DMS53 treated with DMSO at 0.1 percent for 48 hours (cell line): ENCODE measurements at regions not wholly inside any gene's neighbourhood (a gene's known extent, or its start where the extent isn't known, plus 50 kb on each side); places are given as distances from the start of the nearest gene placed in this dataset.
"Not testable (repeated sequence)": the region's sequence is repeated elsewhere in the genome, so short reads cannot be mapped to it uniquely, and the experiment has no call there.

ENCODE experiments used
- DNase-seq: peaks from one replicate; lab custom pipeline; 2025; ENCODE audit not compliant: unreplicated experiment; lab: John Stamatoyannopoulos, UW

DNA sequence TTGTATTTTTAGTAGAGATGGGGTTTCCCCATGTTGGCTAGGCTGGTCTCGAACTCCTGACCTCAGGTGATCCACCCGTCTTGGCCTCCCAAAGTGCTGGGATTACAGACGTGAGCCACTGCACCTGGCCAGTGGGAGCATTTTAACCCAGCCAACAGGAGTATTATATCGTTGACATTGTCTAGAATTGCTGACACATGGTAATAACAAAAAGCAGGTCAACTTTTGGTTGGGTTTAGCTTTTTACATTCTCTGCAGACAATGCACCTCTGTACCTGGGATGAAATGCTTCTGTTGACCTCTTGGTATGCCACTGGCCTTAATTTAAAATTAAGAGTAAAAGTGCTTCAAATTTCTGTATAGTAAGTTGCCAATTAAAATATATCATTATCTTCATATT is 245.6 kb downstream of the TTC6 start:
- not testable (repeated sequence) for DNase-seq

DNA sequence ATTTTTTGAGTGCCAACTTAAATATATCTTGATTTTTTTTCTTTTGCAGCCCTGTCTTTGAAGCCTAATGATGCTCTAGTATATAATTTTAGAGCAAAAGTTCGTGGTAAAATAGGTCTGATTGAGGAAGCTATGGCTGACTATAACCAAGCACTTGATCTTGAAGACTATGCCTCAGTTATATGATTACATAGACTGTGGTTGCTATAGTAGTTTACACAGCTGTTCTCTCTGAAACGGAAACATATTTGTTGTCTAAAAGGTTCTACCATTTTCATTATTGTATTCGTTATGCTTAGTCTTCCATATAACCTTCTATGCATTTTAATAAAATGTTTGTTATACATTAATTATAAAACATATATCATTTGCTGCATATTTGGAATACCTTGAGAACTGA is 246.7 kb downstream of the TTC6 start:
- DNase-seq, result peak; percentile 13

DNA sequence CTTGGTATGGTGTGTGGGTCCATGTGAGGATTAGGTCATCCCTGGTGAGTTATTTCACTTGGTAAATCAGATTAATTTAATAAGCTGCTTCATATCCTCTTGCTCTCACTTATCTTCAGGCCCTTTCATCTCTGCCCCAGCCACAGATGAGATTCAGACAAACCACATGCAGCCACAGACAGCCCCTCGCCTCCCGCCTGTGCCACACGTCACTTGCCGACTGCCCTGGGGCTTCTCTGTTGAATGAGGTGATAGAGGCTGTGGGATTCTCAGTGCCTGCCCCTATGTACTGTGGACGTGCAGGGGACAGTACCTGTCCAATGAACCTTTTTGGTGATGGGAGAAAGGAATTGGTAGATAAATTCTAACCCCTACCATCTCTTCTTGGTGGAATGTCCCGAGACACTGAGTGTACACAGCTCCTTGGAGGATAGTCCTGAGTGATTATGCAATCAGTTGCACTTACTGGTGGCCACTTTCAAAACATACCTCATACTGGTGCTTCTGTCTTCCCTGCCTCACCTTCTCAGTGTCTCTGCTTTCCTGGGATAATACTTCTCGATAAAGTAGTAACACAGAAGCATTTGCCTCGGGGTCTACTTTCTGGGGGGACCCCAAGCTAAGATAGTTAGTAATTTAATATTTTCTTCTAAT is 248.7 kb downstream of the TTC6 start:
- no peak for DNase-seq

DNA sequence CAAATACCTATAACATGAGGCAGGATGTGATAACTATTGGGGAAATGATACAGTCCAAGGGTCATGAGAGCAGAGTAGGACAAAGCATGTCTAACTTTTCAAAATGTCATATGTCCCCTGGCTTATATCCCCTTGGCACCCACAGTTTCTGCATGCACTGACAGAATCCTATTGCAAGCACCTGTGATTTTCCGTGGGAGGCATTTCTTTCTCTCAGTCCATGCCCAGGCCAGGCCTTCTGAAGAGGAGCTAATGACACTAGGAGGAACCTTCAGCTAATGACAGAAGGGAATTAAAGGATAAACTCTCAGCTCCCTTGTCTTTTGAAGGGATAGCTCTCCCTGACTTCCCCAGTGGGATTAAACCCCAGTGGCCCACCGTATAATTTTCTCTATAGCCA is 249.2 kb downstream of the TTC6 start:
- no peak for DNase-seq

DNA sequence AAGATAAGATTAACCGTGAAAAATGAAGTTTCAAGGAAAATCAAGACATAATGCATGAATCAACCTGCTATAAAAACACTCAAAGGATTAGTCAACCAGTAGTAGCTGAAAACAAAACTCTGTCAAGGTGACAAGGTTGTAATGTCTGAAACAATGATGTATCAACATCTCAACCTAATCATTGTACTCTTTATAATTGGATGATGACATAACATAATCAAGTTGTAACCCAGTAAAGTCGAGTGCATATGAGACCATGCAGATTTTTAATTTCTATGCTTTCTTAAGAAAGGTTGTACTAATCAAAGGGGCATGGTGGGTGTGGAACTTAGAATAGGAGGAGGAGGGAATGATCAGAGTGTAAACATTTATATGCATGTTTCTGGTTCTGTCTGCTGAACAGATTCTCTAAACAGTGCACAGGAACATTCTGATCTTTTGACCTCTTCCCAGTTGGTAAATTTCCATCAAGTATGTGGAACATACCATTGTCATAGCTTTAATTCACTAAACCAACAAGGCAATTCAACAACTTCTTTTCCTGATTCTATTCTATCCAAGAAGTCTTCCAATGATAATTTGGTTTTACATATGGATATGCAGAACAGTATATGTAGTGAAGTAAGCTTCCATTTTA is 253.7 kb downstream of the TTC6 start:
- no peak for DNase-seq

DNA sequence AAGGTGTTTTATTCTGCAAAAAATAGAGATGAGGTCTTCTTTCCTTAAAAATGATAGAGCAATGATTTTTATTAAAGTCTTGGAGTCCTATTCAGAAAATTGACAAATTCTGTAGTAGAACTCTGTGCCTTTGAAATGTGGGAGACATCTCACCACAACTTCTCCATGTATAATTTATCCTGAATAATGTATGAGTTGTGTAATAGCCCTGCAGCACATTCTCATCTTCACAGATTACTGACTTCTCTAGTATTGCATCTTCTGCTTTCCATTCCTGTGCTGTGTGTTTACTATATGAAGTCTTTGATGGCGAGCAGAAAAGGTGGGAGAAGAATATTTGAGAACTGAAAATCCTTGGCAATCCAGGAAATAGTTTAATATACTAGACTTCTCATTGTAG is 255.6 kb downstream of the TTC6 start:
- no peak for DNase-seq

DNA sequence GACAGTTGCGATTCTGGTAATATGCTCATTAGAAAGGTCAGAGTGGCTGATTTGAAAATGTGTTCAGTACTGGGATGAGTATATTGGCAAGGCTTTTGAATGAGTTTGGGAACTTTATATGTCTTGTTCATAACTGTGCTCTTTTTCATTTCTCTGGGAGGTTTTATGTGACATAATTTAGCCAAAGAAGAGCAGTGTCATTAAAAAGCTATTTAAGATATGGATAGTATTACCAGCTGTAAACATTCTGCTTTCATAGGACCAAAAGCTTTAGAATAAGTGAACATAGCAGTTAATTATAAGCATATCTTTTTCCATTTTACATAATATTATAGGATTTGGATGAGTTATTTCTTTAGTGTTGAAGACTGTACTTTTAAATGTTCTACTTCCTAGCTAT is 260.4 kb downstream of the TTC6 start:
- DNase-seq, result no peak

DNA sequence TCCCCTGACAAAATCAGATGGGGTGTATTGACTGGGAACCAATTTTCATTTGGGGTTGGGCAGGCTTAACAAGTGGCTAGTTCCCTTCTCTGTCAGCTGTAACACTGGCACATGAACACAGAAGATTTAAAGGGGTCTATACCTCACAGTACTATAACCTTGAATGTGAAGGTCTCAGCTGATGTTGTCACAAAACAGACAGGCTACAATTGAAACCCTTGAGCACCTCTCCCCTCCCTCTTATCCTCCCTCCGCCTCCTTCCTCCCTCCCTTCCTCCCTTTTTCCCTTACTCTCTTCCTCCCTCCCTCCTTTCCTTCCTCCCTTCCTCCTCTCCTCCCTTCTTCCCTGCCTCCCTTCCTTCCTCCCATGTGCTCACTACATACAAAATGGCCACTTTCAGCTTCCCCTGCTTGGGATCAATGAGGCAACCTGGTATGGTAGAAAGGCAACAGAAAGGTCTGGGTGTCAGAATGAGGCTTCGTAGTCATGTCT is 262.4 kb downstream of the TTC6 start:
- no peak for DNase-seq

DNA sequence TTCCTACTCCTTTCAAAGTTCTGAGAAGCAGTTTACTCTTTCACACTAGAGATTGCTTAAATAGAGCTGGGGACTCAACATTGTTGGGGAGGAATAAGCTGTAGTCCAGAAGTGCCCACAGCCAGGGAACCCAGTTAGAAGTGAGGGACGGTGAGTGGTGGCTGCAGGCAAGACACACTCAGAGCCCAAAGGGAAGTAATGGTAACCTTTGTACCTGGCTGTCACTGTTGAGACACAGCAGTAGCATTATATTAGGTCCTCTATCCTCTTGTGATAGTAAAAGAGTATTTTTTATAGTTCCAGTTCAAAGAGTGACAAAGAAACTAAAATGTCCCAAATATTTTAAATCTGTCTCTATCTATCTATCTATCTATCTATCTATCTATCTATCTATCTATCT is 263.3 kb downstream of the TTC6 start:
- no peak for DNase-seq

DNA sequence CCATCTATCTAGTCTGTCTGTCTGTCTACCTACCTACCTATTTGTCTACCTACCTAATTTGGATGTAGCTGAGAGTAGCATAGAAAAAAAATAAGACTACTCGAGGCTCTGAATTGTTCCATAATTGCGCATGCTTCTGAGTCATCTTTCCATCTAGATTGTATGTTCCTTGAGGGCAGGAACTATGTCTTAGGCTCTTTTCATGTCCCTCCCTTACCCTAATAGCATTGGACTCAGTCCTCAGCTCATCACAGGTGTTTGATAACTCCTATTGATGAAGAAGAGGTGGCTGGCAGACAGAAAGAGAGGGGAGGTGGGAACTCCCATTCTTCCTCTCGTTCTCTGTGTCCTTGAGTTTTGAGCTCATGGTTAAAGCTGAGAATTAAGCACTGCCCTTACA is 263.7 kb downstream of the TTC6 start:
- DNase-seq, result no peak

DNA sequence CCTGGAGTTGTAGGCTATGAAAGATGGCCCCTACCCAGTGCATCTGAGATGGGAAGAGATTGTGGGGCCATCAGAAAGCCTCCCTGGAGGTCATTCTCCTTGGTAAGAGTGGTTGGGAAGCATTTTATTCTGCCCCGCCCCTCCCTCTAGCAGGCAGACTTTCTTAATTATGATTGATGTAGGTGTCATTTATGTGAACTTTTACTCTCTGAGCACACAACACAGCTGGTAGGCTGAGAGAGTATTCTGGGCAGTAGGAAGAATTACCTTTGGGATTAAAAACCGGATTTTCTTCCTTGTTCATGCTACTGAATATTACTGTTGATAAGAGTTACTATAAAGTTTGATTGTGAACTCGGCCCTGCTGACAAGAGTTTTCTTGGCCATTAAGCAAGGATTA is 266.8 kb downstream of the TTC6 start:
- no peak for DNase-seq

DNA sequence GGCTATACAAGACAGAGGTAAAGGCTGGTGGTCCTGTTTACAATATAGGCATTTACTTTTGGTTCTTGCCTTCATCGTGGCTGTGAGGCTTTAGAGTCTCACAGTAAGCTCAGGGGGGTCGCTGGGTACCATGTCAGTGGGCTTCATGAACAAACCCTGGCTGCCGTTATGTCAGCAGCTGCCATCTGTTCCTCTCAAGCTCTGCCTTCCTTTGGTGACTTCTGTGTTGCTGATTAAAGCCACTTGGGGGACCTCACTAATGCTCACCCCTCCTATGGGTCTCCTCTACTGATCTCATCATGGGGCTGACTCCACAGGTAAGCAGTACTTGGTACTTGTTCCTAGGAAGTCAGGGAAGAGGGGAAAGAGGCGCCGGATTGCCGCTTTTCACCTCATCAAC is 268.7 kb downstream of the TTC6 start:
- DNase-seq, result no peak

DNA sequence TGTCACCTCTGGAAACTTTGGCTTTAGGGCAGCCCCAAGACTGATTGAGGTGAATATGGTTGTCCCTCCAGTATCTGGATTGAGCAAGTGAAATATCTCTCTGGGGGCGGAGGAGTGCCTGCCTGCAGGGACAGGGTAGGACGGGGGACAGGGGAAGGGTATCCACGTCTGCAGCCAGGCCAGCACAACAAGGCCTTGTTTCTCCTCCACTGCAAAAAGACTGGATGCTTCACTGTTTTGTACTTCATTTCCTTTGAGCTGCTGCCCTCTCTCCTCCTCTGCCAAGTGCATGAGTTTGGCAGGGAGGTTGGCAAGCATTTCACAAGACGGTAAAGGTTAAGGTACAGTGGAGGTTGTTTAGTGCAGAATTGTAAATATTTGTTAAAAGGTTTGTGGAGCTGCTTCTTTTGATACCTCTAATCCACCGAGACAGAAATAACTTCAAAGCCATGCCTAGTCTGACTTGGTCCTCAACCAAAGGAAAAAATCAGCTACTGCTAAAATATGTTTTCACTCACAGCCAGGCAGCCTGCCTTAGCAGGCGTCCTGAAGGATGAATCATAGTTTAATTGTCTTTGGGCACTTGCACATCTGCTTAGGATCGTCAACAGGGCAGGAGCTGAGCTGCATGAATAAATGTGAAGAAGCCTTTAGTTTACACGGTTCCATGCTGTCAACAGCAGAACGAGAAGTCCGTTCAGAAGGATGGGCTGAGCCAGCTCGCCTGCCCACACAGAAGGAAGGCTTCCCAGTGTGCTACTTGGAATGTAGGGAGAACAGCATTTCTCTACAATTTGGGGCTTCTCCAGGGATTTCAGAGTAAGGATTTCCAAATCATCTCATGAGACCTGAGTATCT is 269.7 kb downstream of the TTC6 start:
- DNase-seq, result peak; percentile 67

DNA sequence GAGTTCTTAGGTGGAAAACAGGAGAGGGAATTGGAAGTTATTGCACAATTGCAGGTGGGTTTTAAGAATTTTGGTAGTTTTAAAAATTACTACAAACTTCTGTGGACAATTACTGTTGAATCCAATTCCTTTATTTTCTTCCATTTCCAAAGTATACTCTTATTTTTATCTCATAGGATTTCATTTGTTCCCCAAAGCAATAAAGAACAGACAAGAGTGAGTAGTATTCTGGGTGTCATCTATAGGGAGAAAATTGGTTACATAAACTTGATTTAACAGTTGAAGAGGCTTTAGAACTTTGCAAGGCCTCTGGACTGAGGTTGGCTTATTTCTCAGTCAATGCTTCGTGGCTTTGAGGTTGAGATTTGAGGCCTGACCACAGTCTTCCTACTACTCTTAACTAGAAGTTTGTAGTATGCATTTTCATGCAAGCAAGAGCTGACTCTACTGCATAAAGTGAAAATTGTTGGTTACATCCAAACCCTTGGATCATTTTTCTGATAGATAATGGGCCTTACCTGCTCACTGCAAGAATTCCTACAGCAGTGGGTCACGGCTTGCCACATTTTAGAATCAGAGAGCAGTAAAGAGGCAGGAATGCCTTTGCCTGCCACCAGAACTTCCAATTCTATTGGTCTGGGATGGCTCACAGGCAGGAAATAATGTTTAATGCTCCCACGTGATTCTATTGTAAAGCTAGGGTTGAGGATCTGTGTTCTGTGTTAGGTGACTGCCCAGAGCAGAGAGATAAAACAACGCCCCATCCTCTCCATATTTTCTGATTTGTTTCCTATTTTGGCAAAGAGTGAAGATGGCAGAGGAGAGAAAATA is 270.5 kb downstream of the TTC6 start:
- DNase-seq, result no peak

DNA sequence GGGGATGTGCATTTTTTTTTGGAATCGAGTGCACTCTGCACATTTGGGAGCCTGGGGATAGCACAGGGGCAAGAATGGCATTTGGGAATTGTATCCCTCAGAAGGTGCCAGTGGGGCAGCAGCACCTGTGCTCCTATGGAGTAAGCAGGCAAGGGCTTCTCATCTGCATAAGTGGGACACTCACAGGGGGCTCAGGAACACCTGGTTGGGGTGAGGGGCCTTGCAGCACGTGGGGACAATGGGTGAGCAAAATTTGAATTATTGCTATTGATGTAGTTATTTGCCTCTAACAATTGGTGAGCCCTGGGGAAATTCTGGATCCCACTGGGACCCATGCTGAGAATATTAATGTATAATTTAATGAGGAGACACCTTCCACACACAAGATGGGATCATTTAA is 274.2 kb downstream of the TTC6 start:
- DNase-seq, result no peak

DNA sequence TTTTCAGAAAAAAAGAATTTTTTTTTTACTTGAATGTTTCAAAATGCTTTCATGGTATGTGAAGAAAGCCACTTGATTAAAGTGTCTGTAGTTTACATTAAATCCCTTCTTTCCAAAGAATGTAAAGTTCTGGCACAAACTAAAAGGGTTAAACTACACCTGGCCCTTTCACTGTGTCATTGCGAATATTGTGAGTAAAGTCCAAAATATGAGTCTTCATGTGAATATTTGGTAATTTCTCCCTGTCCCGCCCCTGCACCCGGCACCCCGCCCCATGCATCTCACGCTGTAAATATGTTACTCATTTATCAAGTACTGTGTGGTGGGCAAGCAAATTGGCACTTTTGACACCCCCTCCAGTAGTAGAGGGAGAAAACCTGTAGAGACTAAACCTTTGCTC is 274.7 kb downstream of the TTC6 start:
- no peak for DNase-seq

DNA sequence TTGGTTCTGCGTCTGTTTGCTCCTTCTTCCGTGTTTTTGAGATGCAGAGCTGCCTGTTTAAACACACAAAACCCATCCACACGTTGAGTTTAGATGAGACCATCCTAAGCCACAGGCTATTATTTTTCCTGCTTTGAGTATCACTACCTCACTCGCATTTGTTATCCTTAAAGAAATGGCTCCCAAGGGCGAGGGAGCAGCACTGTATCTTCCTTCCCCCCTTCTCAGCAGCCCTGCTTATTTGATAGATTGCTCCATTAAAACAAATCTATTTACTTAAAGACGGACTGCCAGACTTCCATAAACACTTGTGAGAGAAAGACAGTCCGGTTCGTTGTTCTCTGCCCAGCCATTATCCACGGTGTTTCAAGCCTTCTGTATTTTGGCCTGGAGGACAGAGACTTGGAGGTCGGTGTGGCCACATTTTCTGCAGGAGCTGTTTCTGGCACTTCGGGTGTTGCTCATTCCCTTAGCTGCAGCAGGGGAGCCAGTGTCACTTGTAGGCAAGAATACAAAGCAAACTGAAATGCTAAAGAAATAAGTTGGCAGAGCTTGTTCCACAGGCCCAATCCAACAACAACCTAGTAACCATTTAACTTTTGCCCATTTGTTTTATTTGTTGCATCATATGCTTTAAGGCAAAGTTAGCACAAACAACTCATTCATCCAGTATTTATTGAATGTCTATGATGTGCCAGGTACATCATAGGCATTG is 275.4 kb downstream of the TTC6 start:
- DNase-seq, result no peak

DNA sequence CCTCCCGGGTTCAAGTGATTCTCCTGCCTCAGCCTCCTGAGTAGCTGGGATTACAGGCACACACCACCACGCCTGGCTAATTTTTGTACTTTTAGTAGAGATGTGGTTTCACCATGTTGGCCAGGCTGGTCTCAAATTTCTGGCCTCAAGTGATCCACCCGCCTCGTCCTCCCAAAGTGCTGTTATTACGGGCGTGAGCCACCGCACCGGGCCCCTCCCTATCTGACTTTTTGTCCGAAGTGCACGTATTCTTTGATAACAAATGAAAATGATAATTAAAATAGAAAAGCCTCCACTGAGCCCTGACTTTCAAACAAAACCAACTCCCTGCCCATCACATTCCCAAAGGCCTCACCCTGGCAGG is 278.6 kb downstream of the TTC6 start:
- DNase-seq, result not testable (repeated sequence)

DNA sequence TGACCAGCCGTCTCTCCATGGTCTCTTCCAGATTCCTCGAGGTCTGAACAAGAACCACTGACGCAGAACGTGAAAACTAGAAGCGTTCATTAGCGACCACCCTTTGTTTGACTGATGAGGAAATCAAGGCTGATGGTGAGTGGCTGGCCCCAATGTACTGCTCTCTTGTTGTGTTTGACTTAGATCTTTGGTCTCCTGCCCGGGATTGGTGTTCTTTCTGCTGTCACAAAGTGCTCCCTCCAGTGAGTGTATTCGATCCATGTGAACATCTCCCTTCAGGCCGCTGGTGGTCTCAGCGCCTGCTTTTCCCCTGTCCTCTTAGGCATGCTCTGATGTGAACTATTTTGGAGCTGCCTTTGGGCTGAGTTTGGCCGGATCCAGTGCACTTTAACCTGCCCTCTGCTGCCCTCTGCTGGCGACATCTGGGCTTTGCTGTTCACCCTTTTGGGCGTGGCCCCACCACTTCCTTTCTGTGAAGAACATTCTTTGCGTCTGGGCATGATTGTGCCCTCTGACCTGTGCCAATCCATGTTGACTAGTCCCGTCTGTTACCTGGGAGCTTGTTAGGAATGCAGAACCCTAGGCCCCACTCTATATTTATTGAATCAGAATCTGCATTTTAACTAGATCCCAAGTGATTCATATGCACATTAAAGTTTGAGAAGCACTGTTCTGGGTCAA is 279.1 kb downstream of the TTC6 start:
- DNase-seq, result peak; percentile 41

DNA sequence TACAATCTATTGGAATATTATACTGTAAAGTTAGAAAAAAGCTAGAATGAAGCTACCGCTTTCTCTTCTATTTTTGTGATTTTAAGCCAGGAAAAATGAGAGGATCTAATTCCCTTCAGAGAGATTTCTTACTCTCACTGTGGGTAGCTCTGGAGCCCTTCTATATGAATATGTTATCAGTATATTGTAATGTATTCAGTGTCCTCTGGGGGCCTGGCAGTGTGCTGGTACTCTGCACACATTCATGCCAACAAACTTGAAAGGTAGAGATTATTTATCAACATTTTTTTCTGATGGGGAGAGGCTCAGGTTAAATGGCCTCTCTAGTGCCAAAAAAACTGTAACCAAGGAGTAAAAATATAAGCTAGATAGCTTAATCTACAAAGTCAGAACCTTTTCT is 292.8 kb downstream of the TTC6 start:
- DNase-seq, result no peak
